ENCODE measurements at regions not wholly inside any gene's neighbourhood (a gene's known extent, or its start where the extent isn't known, plus 50 kb on each side); places are given as distances from the start of the nearest gene placed in this dataset.

- no peak for DNase-seq (ENCODE audit: low read depth in 3 of 3, low spot score in 1 of 3)
These were observed 98.6 kb downstream of the FHDC1 start for GRCh38 chr4:153034681-153035080.

- DNase-seq (ENCODE audit: low read depth in 3 of 3, low spot score in 1 of 3): no peak
These were observed 100.9 kb downstream of the FHDC1 start for GRCh38 chr4:153036931-153037482.

- no peak for DNase-seq (ENCODE audit: low read depth in 3 of 3, low spot score in 1 of 3)
These were observed 102.6 kb downstream of the FHDC1 start for GRCh38 chr4:153038623-153039311.

- no peak for DNase-seq (ENCODE audit: low read depth in 3 of 3, low spot score in 1 of 3)
These were observed 103.5 kb downstream of the FHDC1 start for GRCh38 chr4:153039542-153040185.

GRCh38 chr4:153040677-153041076 is 104.6 kb downstream of the FHDC1 start:
- no peak for DNase-seq (ENCODE audit: low read depth in 3 of 3, low spot score in 1 of 3)

GRCh38 chr4:153044036-153044435 is 107.9 kb downstream of the FHDC1 start:
- no peak for DNase-seq (ENCODE audit: low read depth in 3 of 3, low spot score in 1 of 3)

- no peak for DNase-seq (ENCODE audit: low read depth in 3 of 3, low spot score in 1 of 3)
These were observed 109.2 kb downstream of the FHDC1 start for GRCh38 chr4:153045111-153045982.

GRCh38 chr4:153058671-153059060 is 122.5 kb downstream of the FHDC1 start:
- DNase-seq (ENCODE audit: low read depth in 3 of 3, low spot score in 1 of 3): no peak

GRCh38 chr4:153060196-153060595 is 124.1 kb downstream of the FHDC1 start:
- DNase-seq (ENCODE audit: low read depth in 3 of 3, low spot score in 1 of 3): no peak

- no peak for DNase-seq (ENCODE audit: low read depth in 3 of 3, low spot score in 1 of 3)
These were observed 125.8 kb downstream of the FHDC1 start for GRCh38 chr4:153061971-153062370.

GRCh38 chr4:153062652-153063168 is 126.6 kb downstream of the FHDC1 start:
- DNase-seq (ENCODE audit: low read depth in 3 of 3, low spot score in 1 of 3): no peak

- no peak for DNase-seq (ENCODE audit: low read depth in 3 of 3, low spot score in 1 of 3)
These were observed 127.4 kb downstream of the FHDC1 start for GRCh38 chr4:153063490-153063889.

- DNase-seq (ENCODE audit: low read depth in 3 of 3, low spot score in 1 of 3): no peak
These were observed 128.4 kb downstream of the FHDC1 start for GRCh38 chr4:153064571-153064970.

GRCh38 chr4:153065276-153065675 is 129.2 kb downstream of the FHDC1 start:
- no peak for DNase-seq (ENCODE audit: low read depth in 3 of 3, low spot score in 1 of 3)

GRCh38 chr4:153067376-153067775 is 131.3 kb downstream of the FHDC1 start:
- DNase-seq (ENCODE audit: low read depth in 3 of 3, low spot score in 1 of 3): no peak

- no peak for DNase-seq (ENCODE audit: low read depth in 3 of 3, low spot score in 1 of 3)
These were observed 132.6 kb downstream of the FHDC1 start for GRCh38 chr4:153068751-153069150.

GRCh38 chr4:153071958-153072598 is 132.2 kb upstream of the TRIM2 start:
- DNase-seq (ENCODE audit: low read depth in 3 of 3, low spot score in 1 of 3): no peak

- DNase-seq (ENCODE audit: low read depth in 3 of 3, low spot score in 1 of 3): no peak
These were observed 131.6 kb upstream of the TRIM2 start for GRCh38 chr4:153072661-153073060.

- DNase-seq (ENCODE audit: low read depth in 3 of 3, low spot score in 1 of 3): no peak
These were observed 129.8 kb upstream of the TRIM2 start for GRCh38 chr4:153074486-153074885.

- DNase-seq (ENCODE audit: low read depth in 3 of 3, low spot score in 1 of 3): no peak
These were observed 129.2 kb upstream of the TRIM2 start for GRCh38 chr4:153074936-153075630.

All from stimulated activated CD4-positive, alpha-beta T cell treated with anti-CD3 and anti-CD28 coated beads, TNF-alpha, amount 100 ng/mL, for 1 hour (primary cell).